B cell (primary cell): ENCODE measurements at regions not wholly inside any gene's neighbourhood (a gene's known extent, or its start where the extent isn't known, plus 50 kb on each side); places are given as distances from the start of the nearest gene placed in this dataset.

Experiments
- ATAC-seq: fragments of 200-7000 bp; cut with Tn5 transposase; one replicate; pipeline ENCODE4 v1.10.0; 2021; ENCODE audit warnings: low read depth, mild to moderate bottlenecking, moderate number of reproducible peaks, moderate library complexity
- CTCF ChIA-PET: fragments of 350-600 bp; sonication (Branson Sonifier 250); formaldehyde crosslinking; loops from one replicate; lab custom pipeline; 2021; ENCODE audit warnings: antibody characterized with exemption, inconsistent platforms; lab: Charles Lee
- POLR2A ChIA-PET: fragments of 350-600 bp; sonication (Branson Sonifier 250); formaldehyde crosslinking; loops from one replicate; lab custom pipeline; 2021; ENCODE audit warnings: antibody characterized with exemption; lab: Charles Lee
- DNase-seq: peaks from one replicate; pipeline ENCODE4 v3.0.0; 2013
- H2AFZ ChIP-seq: 2 replicates; pipeline ENCODE4 v1.6.1; 2012; ENCODE audit warnings: mild to moderate bottlenecking, low read depth, low read length; ENCODE audit not compliant: insufficient read depth, poor library complexity, severe bottlenecking
- H3K27ac ChIP-seq, 2 donors: 1 replicate in 1 of 2; 2 replicates in 1 of 2; pipeline ENCODE4 v1.5.1; 2012 to 2013; ENCODE audit warnings: low read length in 2 of 2, mild to moderate bottlenecking in 2 of 2, moderate library complexity in 1 of 2
- H3K27me3 ChIP-seq, 4 experiments: fragments of 200-600 bp in 1 of 4; sonication (generic) in 1 of 4; replicated peaks in 1 of 4; 1 replicate in 2 of 4; 2 replicates in 2 of 4; pipeline versions ENCODE4 v1.6.1 to v1.7.0; 2013 to 2016; ENCODE audit warnings: low read length in 3 of 4, mild to moderate bottlenecking in 2 of 4, mixed read lengths in 1 of 4, moderate library complexity in 1 of 4; ENCODE audit not compliant: insufficient read depth in 4 of 4, control insufficient read depth in 3 of 4; ENCODE audit errors: control extremely low read depth in 1 of 4
- H3K36me3 ChIP-seq, 2 experiments: replicated peaks in 1 of 2; 1 replicate in 1 of 2; 2 replicates in 1 of 2; pipeline versions ENCODE4 v1.6.1 to v1.7.1; 2013; ENCODE audit warnings: low read length in 1 of 2; ENCODE audit not compliant: insufficient read depth in 2 of 2, control insufficient read depth in 1 of 2; ENCODE audit errors: control extremely low read depth in 1 of 2, extremely low read depth in 1 of 2
- H3K4me1 ChIP-seq, 2 donors: fragments of 200-600 bp in 1 of 2; sonication (generic) in 1 of 2; 1 replicate in 1 of 2; 2 replicates in 1 of 2; pipeline versions ENCODE4 v1.5.1 to v1.6.1; 2013 to 2017; ENCODE audit warnings: low read length in 2 of 2; ENCODE audit not compliant: control insufficient read depth in 2 of 2, insufficient read depth in 2 of 2
- H3K4me2 ChIP-seq: replicated peaks from 2 replicates; pipeline ENCODE3; 2012; ENCODE audit warnings: mild to moderate bottlenecking, low read depth, low read length; ENCODE audit not compliant: poor library complexity, severe bottlenecking
- H3K4me3 ChIP-seq, 5 experiments: fragments of 200-600 bp in 1 of 5; sonication (generic) in 1 of 5; 1 replicate in 3 of 5; 2 replicates in 2 of 5; pipeline versions ENCODE4 v1.5.1 to v1.7.0; 2011 to 2016; ENCODE audit warnings: low read length in 4 of 5, mild to moderate bottlenecking in 4 of 5, low read depth in 2 of 5, control low read depth in 1 of 5, moderate library complexity in 1 of 5; ENCODE audit not compliant: insufficient read depth in 1 of 5; ENCODE audit errors: control extremely low read depth in 1 of 5, extremely low read depth in 1 of 5
- H3K79me2 ChIP-seq: fragments of 200-600 bp; sonication (generic); one replicate; pipeline ENCODE4 v1.6.0; 2016; ENCODE audit warnings: low read length; ENCODE audit not compliant: control insufficient read depth, insufficient read depth
- H3K9ac ChIP-seq: fragments of 200-600 bp; sonication (generic); 2 replicates; pipeline ENCODE4 v1.6.1; 2017; ENCODE audit warnings: mild to moderate bottlenecking, low read length, moderate library complexity
- H3K9me3 ChIP-seq, 3 donors: one replicate each; pipeline versions ENCODE4 v1.6.1 to v1.7.1; 2013; ENCODE audit warnings: low read length in 2 of 3; ENCODE audit not compliant: control insufficient read depth in 2 of 3, insufficient read depth in 1 of 3; ENCODE audit errors: control extremely low read depth in 1 of 3
- H4K20me1 ChIP-seq: 2 replicates; pipeline ENCODE4 v1.6.0; 2012; ENCODE audit warnings: mild to moderate bottlenecking, low read length; ENCODE audit not compliant: insufficient read depth, control insufficient read depth, poor library complexity, severe bottlenecking
- H3K27ac Mint-ChIP-seq: one replicate; pipeline ENCODE4 v1.8.0; 2021; ENCODE audit warnings: mixed read lengths
- H3K27me3 Mint-ChIP-seq: one replicate; pipeline ENCODE4 v1.8.0; 2021; ENCODE audit warnings: mixed read lengths
- H3K4me1 Mint-ChIP-seq: one replicate; pipeline ENCODE4 v1.8.0; 2021; ENCODE audit warnings: mixed read lengths
- H3K4me3 Mint-ChIP-seq: one replicate; pipeline ENCODE4 v1.8.0; 2021; ENCODE audit warnings: mixed read lengths
- H3K9me3 Mint-ChIP-seq: one replicate; pipeline ENCODE4 v1.8.0; 2022; ENCODE audit warnings: mixed read lengths; ENCODE audit not compliant: insufficient read depth
- EZH2 ChIP-seq: IDR thresholded peaks from 2 replicates; pipeline ENCODE4 v1.6.1; 2012; ENCODE audit warnings: borderline replicate concordance, low read depth, mild to moderate bottlenecking, moderate library complexity, low read length; ENCODE audit not compliant: insufficient read depth, poor library complexity, severe bottlenecking
- WGBS: methylation state at CpG from one replicate; pipeline ENCODE4 v1.1.5; 2013; ENCODE audit warnings: missing lambda C conversion rate; ENCODE audit not compliant: insufficient coverage; 5-methylcytosine and 5-hydroxymethylcytosine counted together
- intact Hi-C: fragments of 100-400 bp; cut with micrococcal nuclease; formaldehyde crosslinking; loops from one replicate; pipeline ENCODE4 v1.10.0; 2022
- TF ChIP-seq, protein P1 (sequence below): fragments of 200-600 bp; IDR thresholded peaks from one replicate; pipeline ENCODE4 v1.8.0; 2022; ENCODE audit warnings: antibody characterized with exemption, mild to moderate bottlenecking

DNA sequence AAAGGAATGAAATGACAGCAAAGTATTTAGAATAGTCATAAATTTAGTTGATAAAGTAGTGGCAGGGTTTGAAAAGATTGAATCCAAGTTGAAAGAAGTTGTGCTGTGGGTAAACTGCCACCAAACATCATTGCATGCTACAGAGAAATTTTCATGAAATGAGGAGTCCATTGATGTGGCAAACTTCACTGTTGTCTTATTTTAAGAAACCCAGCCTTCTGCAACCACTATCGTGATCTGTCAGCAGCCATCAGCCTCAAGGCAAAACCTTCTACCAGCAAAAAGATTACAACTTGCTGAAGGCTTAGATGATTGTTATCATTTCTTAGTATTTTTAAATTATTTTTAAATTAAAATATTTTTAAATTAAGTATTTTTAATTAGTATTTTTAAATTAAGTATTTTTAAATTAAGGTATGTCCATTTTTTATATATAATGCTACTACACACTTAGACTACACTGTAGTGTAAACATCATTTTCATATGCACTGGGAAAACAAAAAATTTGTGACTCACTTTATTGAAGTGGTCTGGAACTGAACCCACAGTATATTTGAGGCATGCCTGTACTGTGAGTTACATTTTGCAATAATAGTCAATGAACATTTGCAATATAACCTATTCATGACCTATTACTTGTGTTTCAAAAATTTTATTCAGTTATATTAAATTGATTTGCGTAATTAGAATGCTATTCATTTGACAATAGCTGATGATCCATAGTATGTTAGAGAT, 67.2 kb upstream of the SYT1 start:
- Mint-ChIP-seq H3K9me3 (no peaks in the 10 kb centered on the region), H3K27me3 (no peaks in the 10 kb centered on the region), H3K27ac (no peak overlapping the region), H3K4me1 (no peaks in the 10 kb centered on the region), H3K4me3 (no peak overlapping the region)
- Histone ChIP-seq H3K36me3 (no peaks in the 10 kb centered on the region), H3K4me1 (no peaks in the 10 kb centered on the region), H3K79me2 (no peaks in the 10 kb centered on the region), H2AFZ (no peak overlapping the region), H3K27me3 (no peaks in the 10 kb centered on the region), H3K4me3 (no peak overlapping the region), H3K27ac (no peak overlapping the region), H3K9ac (no peak overlapping the region), H4K20me1 (no peaks in the 10 kb centered on the region), H3K9me3 (no peaks in the 10 kb centered on the region), H3K4me2 (no peak overlapping the region)
- ChIA-PET POLR2A (no interaction called here), CTCF (no interaction called here)
- DNase-seq (no peak), ATAC-seq (no peak)
- intact Hi-C loops: no loop called here
- TF ChIP-seq EZH2: no peak
- TF ChIP-seq, protein P1, sequence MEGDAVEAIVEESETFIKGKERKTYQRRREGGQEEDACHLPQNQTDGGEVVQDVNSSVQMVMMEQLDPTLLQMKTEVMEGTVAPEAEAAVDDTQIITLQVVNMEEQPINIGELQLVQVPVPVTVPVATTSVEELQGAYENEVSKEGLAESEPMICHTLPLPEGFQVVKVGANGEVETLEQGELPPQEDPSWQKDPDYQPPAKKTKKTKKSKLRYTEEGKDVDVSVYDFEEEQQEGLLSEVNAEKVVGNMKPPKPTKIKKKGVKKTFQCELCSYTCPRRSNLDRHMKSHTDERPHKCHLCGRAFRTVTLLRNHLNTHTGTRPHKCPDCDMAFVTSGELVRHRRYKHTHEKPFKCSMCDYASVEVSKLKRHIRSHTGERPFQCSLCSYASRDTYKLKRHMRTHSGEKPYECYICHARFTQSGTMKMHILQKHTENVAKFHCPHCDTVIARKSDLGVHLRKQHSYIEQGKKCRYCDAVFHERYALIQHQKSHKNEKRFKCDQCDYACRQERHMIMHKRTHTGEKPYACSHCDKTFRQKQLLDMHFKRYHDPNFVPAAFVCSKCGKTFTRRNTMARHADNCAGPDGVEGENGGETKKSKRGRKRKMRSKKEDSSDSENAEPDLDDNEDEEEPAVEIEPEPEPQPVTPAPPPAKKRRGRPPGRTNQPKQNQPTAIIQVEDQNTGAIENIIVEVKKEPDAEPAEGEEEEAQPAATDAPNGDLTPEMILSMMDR: no peak
- WGBS: no CpG with 5 or more reads among the region's 2 CpGs

DNA sequence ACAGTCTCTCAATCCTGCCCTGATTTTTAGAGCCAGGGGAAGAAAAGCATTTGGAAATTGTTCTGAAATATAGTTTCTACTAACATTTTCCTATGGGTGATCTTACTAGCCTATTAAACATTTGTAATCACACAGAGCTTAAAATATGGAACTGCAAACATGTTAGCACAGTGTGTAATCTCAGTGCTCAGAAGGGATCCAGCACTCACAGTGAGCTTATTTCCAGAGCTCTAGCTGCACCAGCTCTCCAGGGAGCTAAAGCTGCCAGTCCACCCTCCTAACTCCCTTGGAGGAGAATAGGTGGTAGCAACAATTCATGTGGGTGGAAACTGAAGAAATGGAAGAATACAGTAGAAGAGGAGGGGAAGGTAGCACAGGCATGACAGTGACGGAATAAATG, 64.9 kb upstream of the SYT1 start:
- CTCF ChIA-PET: no interaction called here
- peaks cover 2% of the 10 kb centered on the region for H3K9me3 Mint-ChIP-seq
- no peak overlapping the region for H3K4me3 Mint-ChIP-seq
- POLR2A ChIA-PET: no interaction called here
- H3K36me3 ChIP-seq: no peaks in the 10 kb centered on the region
- no peak for ATAC-seq
- no peak overlapping the region for H3K4me3 ChIP-seq
- H3K4me2 ChIP-seq: no peak overlapping the region
- H3K4me1 ChIP-seq: no peaks in the 10 kb centered on the region
- TF ChIP-seq EZH2: no peak
- TF ChIP-seq, protein P1: no peak
- no peaks in the 10 kb centered on the region for H3K27me3 Mint-ChIP-seq
- no CpG with 5 or more reads among the region's 1 CpG for WGBS
- no peaks in the 10 kb centered on the region for H3K27me3 ChIP-seq
- H4K20me1 ChIP-seq: no peaks in the 10 kb centered on the region
- intact Hi-C loops: no loop called here
- H3K9ac ChIP-seq: no peak overlapping the region
- H3K79me2 ChIP-seq: no peaks in the 10 kb centered on the region
- no peak overlapping the region for H2AFZ ChIP-seq
- DNase-seq: no peak
- H3K27ac ChIP-seq: no peak overlapping the region
- peaks cover 0 to 5% (median 0%) of the 10 kb centered on the region in 3 donors for H3K9me3 ChIP-seq
- H3K27ac Mint-ChIP-seq: no peak overlapping the region
- no peaks in the 10 kb centered on the region for H3K4me1 Mint-ChIP-seq
